H9 (cell line): ENCODE measurements at regions not wholly inside any gene's neighbourhood (a gene's known extent, or its start where the extent isn't known, plus 50 kb on each side); places are given as distances from the start of the nearest gene placed in this dataset.

Experiments used
- DNase-seq: peaks from one replicate; pipeline ENCODE4 v3.0.0-alpha.2; 2017
- H2AFZ ChIP-seq: one replicate; pipeline ENCODE4 v1.6.1; 2013; ENCODE audit warnings: mild to moderate bottlenecking, low read length, control low read depth, moderate library complexity
- H2AK5ac ChIP-seq: 2 replicates; pipeline ENCODE4 v1.6.1; 2013; ENCODE audit warnings: low read length, control low read depth, mixed read lengths; ENCODE audit not compliant: insufficient read length
- H2BK120ac ChIP-seq: one replicate; pipeline ENCODE4 v1.6.1; 2013; ENCODE audit warnings: low read depth, mild to moderate bottlenecking, low read length, control low read depth, inconsistent platforms; ENCODE audit not compliant: poor library complexity, severe bottlenecking
- H2BK12ac ChIP-seq: 2 replicates; pipeline ENCODE4 v1.6.1; 2013; ENCODE audit warnings: low read length, control low read depth, mixed read lengths, low read depth; ENCODE audit not compliant: insufficient read length
- H2BK15ac ChIP-seq: 2 replicates; pipeline ENCODE4 v1.6.1; 2013; ENCODE audit warnings: low read depth, low read length, control low read depth
- H2BK20ac ChIP-seq: one replicate; pipeline ENCODE4 v1.6.1; 2013; ENCODE audit warnings: low read depth, mild to moderate bottlenecking, low read length, control low read depth, inconsistent platforms; ENCODE audit not compliant: poor library complexity, severe bottlenecking
- H2BK5ac ChIP-seq: 2 replicates; pipeline ENCODE4 v1.6.1; 2013; ENCODE audit warnings: low read length, control low read depth, mixed read lengths; ENCODE audit not compliant: insufficient read length
- H3K14ac ChIP-seq: 2 replicates; pipeline ENCODE4 v1.6.1; 2013; ENCODE audit warnings: low read length, control low read depth; ENCODE audit not compliant: insufficient read depth
- H3K18ac ChIP-seq: 2 replicates; pipeline ENCODE4 v1.6.1; 2013; ENCODE audit warnings: low read depth, mild to moderate bottlenecking, mixed read lengths, low read length, control low read depth; ENCODE audit not compliant: insufficient read length
- H3K23ac ChIP-seq: 2 replicates; pipeline ENCODE4 v1.6.1; 2013; ENCODE audit warnings: low read length, control low read depth, mixed read lengths, low read depth; ENCODE audit not compliant: insufficient read length
- H3K23me2 ChIP-seq: 2 replicates; pipeline ENCODE4 v1.6.1; 2013; ENCODE audit warnings: low read depth, mild to moderate bottlenecking, mixed read lengths, low read length, control low read depth; ENCODE audit not compliant: insufficient read length, poor library complexity, severe bottlenecking
- H3K27ac ChIP-seq: 2 replicates; pipeline ENCODE4 v1.5.1; 2013; ENCODE audit warnings: low read length, control low read depth, mixed read lengths, low read depth; ENCODE audit not compliant: insufficient read length
- H3K27me3 ChIP-seq: 2 replicates; pipeline ENCODE4 v1.6.1; 2013; ENCODE audit warnings: low read length, control low read depth, inconsistent platforms; ENCODE audit not compliant: insufficient read depth
- H3K4ac ChIP-seq: 2 replicates; pipeline ENCODE4 v1.6.1; 2013; ENCODE audit warnings: low read depth, mild to moderate bottlenecking, control low read depth, inconsistent platforms, low read length, moderate library complexity
- H3K4me1 ChIP-seq: 2 replicates; pipeline ENCODE4 v1.6.1; 2013; ENCODE audit warnings: low read length, control low read depth, inconsistent platforms; ENCODE audit not compliant: insufficient read depth
- H3K4me2 ChIP-seq: 2 replicates; pipeline ENCODE4 v1.6.1; 2013; ENCODE audit warnings: low read length, control low read depth, mixed read lengths; ENCODE audit not compliant: insufficient read length, insufficient read depth
- H3K56ac ChIP-seq: 2 replicates; pipeline ENCODE4 v1.6.1; 2013; ENCODE audit warnings: low read depth, mild to moderate bottlenecking, mixed read lengths, low read length, control low read depth; ENCODE audit not compliant: insufficient read length
- H3K79me1 ChIP-seq: 2 replicates; pipeline ENCODE4 v1.6.1; 2013; ENCODE audit warnings: low read depth, mild to moderate bottlenecking, moderate library complexity, low read length, control low read depth, inconsistent platforms; ENCODE audit not compliant: insufficient read depth, poor library complexity, severe bottlenecking
- H3K79me2 ChIP-seq: 2 replicates; pipeline ENCODE4 v1.6.1; 2013; ENCODE audit warnings: low read length, control low read depth, inconsistent platforms; ENCODE audit not compliant: insufficient read depth
- H3K9ac ChIP-seq: 2 replicates; pipeline ENCODE4 v1.6.1; 2013; ENCODE audit warnings: low read length, control low read depth, mixed read lengths; ENCODE audit not compliant: insufficient read length; ENCODE audit errors: extremely low read depth
- H3K9me3 ChIP-seq: one replicate; pipeline ENCODE4 v1.6.1; 2013; ENCODE audit warnings: low read depth, low read length, inconsistent platforms; ENCODE audit not compliant: control insufficient read depth
- H3T11ph ChIP-seq: one replicate; pipeline ENCODE4 v1.6.1; 2013; ENCODE audit warnings: mild to moderate bottlenecking, low read length, control low read depth, inconsistent platforms
- H4K20me1 ChIP-seq: one replicate; pipeline ENCODE4 v1.6.1; 2013; ENCODE audit not compliant: control insufficient read depth, insufficient read length, insufficient read depth
- H4K5ac ChIP-seq: 2 replicates; pipeline ENCODE4 v1.6.1; 2013; ENCODE audit warnings: low read depth, mild to moderate bottlenecking, mixed read lengths, low read length, control low read depth; ENCODE audit not compliant: insufficient read length
- H4K8ac ChIP-seq: replicated peaks from 2 replicates; pipeline ENCODE4 v1.6.1; 2013; ENCODE audit warnings: low read length, control low read depth, mixed read lengths, low read depth; ENCODE audit not compliant: insufficient read length
- H4K91ac ChIP-seq: 2 replicates; pipeline ENCODE4 v1.6.1; 2013; ENCODE audit warnings: low read depth, mild to moderate bottlenecking, moderate library complexity, mixed read lengths, low read length, control low read depth; ENCODE audit not compliant: insufficient read length
- H3K27ac Mint-ChIP-seq, 3 experiments: 2 replicates in 2 of 3; 3 replicates in 1 of 3; pipeline ENCODE4 v1.8.0; 2020 to 2021; ENCODE audit warnings: mixed read lengths in 3 of 3, mild to moderate bottlenecking in 1 of 3, moderate library complexity in 1 of 3
- H3K27me3 Mint-ChIP-seq: 2 replicates; pipeline ENCODE4 v1.8.0; 2021; ENCODE audit warnings: low read depth, mild to moderate bottlenecking, moderate library complexity, mixed read lengths
- H3K36me3 Mint-ChIP-seq, 3 experiments: 2 replicates in 2 of 3; 3 replicates in 1 of 3; pipeline ENCODE4 v1.8.0; 2020 to 2021; ENCODE audit warnings: low read depth in 3 of 3, mixed read lengths in 3 of 3; ENCODE audit not compliant: insufficient read depth in 1 of 3
- H3K4me1 Mint-ChIP-seq, 2 experiments: 2 replicates each; pipeline ENCODE4 v1.8.0; 2020; ENCODE audit warnings: mixed read lengths in 2 of 2
- H3K4me3 Mint-ChIP-seq, 2 experiments: 2 replicates in 1 of 2; 3 replicates in 1 of 2; pipeline ENCODE4 v1.8.0; 2020 to 2021; ENCODE audit warnings: mild to moderate bottlenecking in 2 of 2, mixed read lengths in 2 of 2, moderate library complexity in 1 of 2
- H3K9me3 Mint-ChIP-seq, 2 experiments: 2 replicates in 1 of 2; 3 replicates in 1 of 2; pipeline ENCODE4 v1.8.0; 2020; ENCODE audit warnings: mild to moderate bottlenecking in 2 of 2, mixed read lengths in 2 of 2, moderate library complexity in 1 of 2
- CTCF ChIP-seq: fragments of 200-600 bp; sonication (generic); conservative IDR thresholded peaks from 3 replicates; pipeline ENCODE4 v1.8.0; 2021; ENCODE audit warnings: antibody characterized with exemption, mild to moderate bottlenecking
- WGBS: extraction: QIAGEN DNeasy Blood & Tissue Kit; methylation state at CpG from one replicate; pipeline ENCODE4 v1.1.7; 2013; ENCODE audit warnings: missing lambda C conversion rate, low lambda C conversion rate, mixed read lengths; ENCODE audit not compliant: insufficient read length; ENCODE audit errors: extremely low coverage; 5-methylcytosine and 5-hydroxymethylcytosine counted together

DNA sequence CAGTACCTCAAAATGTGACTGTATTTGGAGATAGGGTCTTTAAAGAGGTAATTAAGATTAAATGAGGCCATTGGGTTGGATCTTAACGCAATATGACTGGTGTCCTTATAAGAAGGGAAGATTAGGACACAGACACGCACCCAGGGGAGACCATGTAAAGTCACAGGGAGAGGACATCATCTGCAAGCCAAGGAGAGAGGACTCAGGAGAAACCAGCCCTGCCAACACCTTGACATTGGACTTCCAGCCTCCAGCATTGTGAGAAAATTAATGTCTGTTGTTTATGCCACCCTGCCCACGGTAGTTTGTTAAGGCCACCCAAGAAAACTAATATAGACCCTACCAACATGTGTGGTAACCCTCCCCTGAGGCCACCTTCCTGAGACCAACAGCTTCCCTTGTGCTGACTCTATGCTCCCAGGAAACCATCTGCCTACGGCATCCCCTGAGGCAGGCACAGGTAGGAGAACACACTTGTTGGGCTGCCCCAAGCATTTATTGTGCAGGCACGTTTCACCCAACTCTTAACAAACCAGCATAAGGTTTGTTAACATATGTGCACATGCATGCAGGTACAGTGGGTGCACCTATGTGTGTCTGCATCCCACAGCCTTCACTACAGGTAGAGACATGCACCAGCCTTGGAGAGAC lies 161.5 kb upstream of the AGAP1 start:
- H4K91ac ChIP-seq, result no peak overlapping the region
- peaks cover 11% of the 10 kb centered on the region for H3K27me3 Mint-ChIP-seq
- DNase-seq, result no peak
- H4K20me1 ChIP-seq, result no peaks in the 10 kb centered on the region
- no peaks in the 10 kb centered on the region for H3K4me1 Mint-ChIP-seq
- no peak overlapping the region for H2BK12ac ChIP-seq
- H2AFZ ChIP-seq, result no peak overlapping the region
- H2BK5ac ChIP-seq, result no peak overlapping the region
- no peak overlapping the region; a peak in 1 of 7 replicates for H3K27ac Mint-ChIP-seq
- WGBS, result no CpG with 5 or more reads among the region's 5 CpGs
- H3K9me3 ChIP-seq, result no peaks in the 10 kb centered on the region
- no peak overlapping the region for H3T11ph ChIP-seq
- H3K4me3 Mint-ChIP-seq, result no peak overlapping the region
- H3K23me2 ChIP-seq, result no peaks in the 10 kb centered on the region
- no peaks in the 10 kb centered on the region for H3K36me3 Mint-ChIP-seq
- H3K27ac ChIP-seq, result no peak overlapping the region
- no peak overlapping the region for H3K4me2 ChIP-seq
- no peak overlapping the region for H3K23ac ChIP-seq
- no peak overlapping the region for H3K9ac ChIP-seq
- no peaks in the 10 kb centered on the region for H3K79me2 ChIP-seq
- H2BK15ac ChIP-seq, result no peak overlapping the region
- no peak overlapping the region for H4K5ac ChIP-seq
- H2AK5ac ChIP-seq, result no peak overlapping the region
- H3K56ac ChIP-seq, result no peak overlapping the region
- H3K79me1 ChIP-seq, result no peaks in the 10 kb centered on the region
- no peak overlapping the region for H3K14ac ChIP-seq
- H3K4ac ChIP-seq, result no peak overlapping the region
- no peak overlapping the region for H4K8ac ChIP-seq
- H3K4me1 ChIP-seq, result no peaks in the 10 kb centered on the region
- TF ChIP-seq CTCF, result no peak
- no peak overlapping the region for H2BK120ac ChIP-seq
- no peaks in the 10 kb centered on the region for H3K27me3 ChIP-seq
- H2BK20ac ChIP-seq, result no peak overlapping the region
- no peak overlapping the region for H3K18ac ChIP-seq
- peaks cover 0 to 4% of the 10 kb centered on the region in 2 experiments; a peak in 1 of 5 replicates for H3K9me3 Mint-ChIP-seq
